CD4-positive, alpha-beta T cell treated with Interleukin-6 for 4 hours (primary cell): ENCODE measurements at regions not wholly inside any gene's neighbourhood (a gene's known extent, or its start where the extent isn't known, plus 50 kb on each side); places are given as distances from the start of the nearest gene placed in this dataset.

Experiments
- DNase-seq: peaks from one replicate; pipeline ENCODE4 v3.0.0-alpha.2; 2020; ENCODE audit warnings: mixed read lengths

GRCh38 chr5:73263001-73263710 lies 90.2 kb downstream of the TMEM174 start:
- no peak for DNase-seq

GRCh38 chr5:73256862-73257261 lies 83.9 kb downstream of the TMEM174 start:
- no peak for DNase-seq

- DNase-seq, result no peak
Measured at GRCh38 chr5:73256462-73256861, 83.5 kb downstream of the TMEM174 start.

GRCh38 chr5:73256012-73256411 lies 83.0 kb downstream of the TMEM174 start:
- DNase-seq, result no peak

- DNase-seq, result no peak
Measured at GRCh38 chr5:73254642-73255041, 81.6 kb downstream of the TMEM174 start.

GRCh38 chr5:73253047-73253660 lies 80.2 kb downstream of the TMEM174 start:
- DNase-seq, result no peak

- no peak for DNase-seq
Measured at GRCh38 chr5:73250645-73251044, 77.7 kb downstream of the TMEM174 start.

GRCh38 chr5:73242735-73243134 lies 69.7 kb downstream of the TMEM174 start:
- no peak for DNase-seq

GRCh38 chr5:73238873-73239272 lies 65.9 kb downstream of the TMEM174 start:
- DNase-seq, result no peak

- no peak for DNase-seq
Measured at GRCh38 chr5:73236541-73237128, 63.6 kb downstream of the TMEM174 start.

GRCh38 chr5:73234204-73234555 lies 61.2 kb downstream of the TMEM174 start:
- no peak for DNase-seq

GRCh38 chr5:73233461-73234203 lies 60.6 kb downstream of the TMEM174 start:
- no peak for DNase-seq

- DNase-seq, result no peak
Measured at GRCh38 chr5:73233053-73233460, 60.1 kb downstream of the TMEM174 start.

- no peak for DNase-seq
Measured at GRCh38 chr5:73232266-73233041, 59.5 kb downstream of the TMEM174 start.

GRCh38 chr5:73231246-73231778 lies 58.3 kb downstream of the TMEM174 start:
- no peak for DNase-seq

- no peak for DNase-seq
Measured at GRCh38 chr5:73230264-73231245, 57.6 kb downstream of the TMEM174 start.

GRCh38 chr5:73229271-73229670 lies 56.3 kb downstream of the TMEM174 start:
- no peak for DNase-seq

- no peak for DNase-seq
Measured at GRCh38 chr5:73228052-73228451, 55.1 kb downstream of the TMEM174 start.
